CD4-positive, alpha-beta T cell (primary cell): ENCODE measurements at regions not wholly inside any gene's neighbourhood (a gene's known extent, or its start where the extent isn't known, plus 50 kb on each side); places are given as distances from the start of the nearest gene placed in this dataset.

Source experiments
- ATAC-seq: fragments of 200-7000 bp; cut with Tn5 transposase; one replicate; pipeline ENCODE4 v1.10.0; 2022; ENCODE audit warnings: mild to moderate bottlenecking; ENCODE audit not compliant: poor library complexity
- CTCF ChIA-PET: fragments of 350-600 bp; sonication (Branson Sonifier 250); formaldehyde crosslinking; loops from one replicate; lab custom pipeline; 2021; ENCODE audit warnings: antibody characterized with exemption, inconsistent platforms; lab: Charles Lee
- POLR2A ChIA-PET: fragments of 350-600 bp; sonication (Branson Sonifier 250); formaldehyde crosslinking; loops from one replicate; lab custom pipeline; 2021; ENCODE audit warnings: antibody characterized with exemption, inconsistent platforms; lab: Charles Lee
- DNase-seq, 14 experiments: peaks; one replicate each; pipeline ENCODE4 v3.0.0-alpha.2; 2013 to 2020; ENCODE audit warnings: mixed read lengths in 2 of 14
- H3K27ac ChIP-seq, 2 donors: one replicate each; pipeline versions ENCODE4 v1.5.1 to v1.7.0; 2013; ENCODE audit warnings: low read length in 2 of 2, low read depth in 1 of 2, mild to moderate bottlenecking in 1 of 2
- H3K27me3 ChIP-seq, 2 experiments: 1 replicate in 1 of 2; 2 replicates in 1 of 2; pipeline versions ENCODE4 v1.6.1 to v1.7.0; 2013; ENCODE audit warnings: low read length in 2 of 2, control low read depth in 1 of 2, mild to moderate bottlenecking in 1 of 2, moderate library complexity in 1 of 2; ENCODE audit not compliant: insufficient read depth in 2 of 2, control insufficient read depth in 1 of 2
- H3K36me3 ChIP-seq: one replicate; pipeline ENCODE4 v1.6.1; 2013; ENCODE audit warnings: low read length, control low read depth; ENCODE audit not compliant: insufficient read depth
- H3K4me1 ChIP-seq: one replicate; pipeline ENCODE4 v1.6.1; 2013; ENCODE audit warnings: low read length, control low read depth; ENCODE audit not compliant: insufficient read depth
- H3K4me3 ChIP-seq: one replicate; pipeline ENCODE4 v1.5.1; 2013; ENCODE audit warnings: mild to moderate bottlenecking, low read length, moderate library complexity
- H3K9me3 ChIP-seq, 2 experiments: 1 replicate in 1 of 2; 2 replicates in 1 of 2; pipeline versions ENCODE4 v1.6.1 to v1.7.0; 2013; ENCODE audit warnings: low read length in 2 of 2, mild to moderate bottlenecking in 2 of 2, control low read depth in 1 of 2, moderate library complexity in 1 of 2; ENCODE audit not compliant: control insufficient read depth in 1 of 2, insufficient read depth in 1 of 2
- H3K27ac Mint-ChIP-seq: one replicate; pipeline ENCODE4 v1.8.0; 2020; ENCODE audit warnings: mixed read lengths
- H3K27me3 Mint-ChIP-seq: one replicate; pipeline ENCODE4 v1.8.0; 2021; ENCODE audit warnings: mixed read lengths
- H3K36me3 Mint-ChIP-seq: one replicate; pipeline ENCODE4 v1.8.0; 2021; ENCODE audit warnings: low read depth, mixed read lengths
- H3K4me1 Mint-ChIP-seq: one replicate; pipeline ENCODE4 v1.8.0; 2021; ENCODE audit warnings: low read depth, mixed read lengths
- H3K4me3 Mint-ChIP-seq: one replicate; pipeline ENCODE4 v1.8.0; 2020; ENCODE audit warnings: mild to moderate bottlenecking, mixed read lengths
- H3K9me3 Mint-ChIP-seq: one replicate; pipeline ENCODE4 v1.8.0; 2020; ENCODE audit warnings: mixed read lengths
- intact Hi-C, 2 experiments: fragments of 100-400 bp; cut with DNase I in 1 of 2; cut with micrococcal nuclease in 1 of 2; formaldehyde crosslinking; loops; one replicate each; pipeline versions ENCODE4 v1.15.1 to v1.9.0; 2023 to 2025; cut with DNase I, micrococcal nuclease
- TF ChIP-seq, protein P1 (sequence below): fragments of 200-600 bp; IDR thresholded peaks from one replicate; pipeline ENCODE4 v1.8.0; 2022; ENCODE audit warnings: antibody characterized with exemption, mild to moderate bottlenecking

- intact Hi-C loops, result no loop called here
- H3K36me3 ChIP-seq, result no peaks in the 10 kb centered on the region
- ChIA-PET POLR2A (no interaction called here), CTCF (no interaction called here)
- ATAC-seq (no peak), DNase-seq (no peak)
- H3K4me3 Mint-ChIP-seq, result no peak overlapping the region
- TF ChIP-seq, protein P1, sequence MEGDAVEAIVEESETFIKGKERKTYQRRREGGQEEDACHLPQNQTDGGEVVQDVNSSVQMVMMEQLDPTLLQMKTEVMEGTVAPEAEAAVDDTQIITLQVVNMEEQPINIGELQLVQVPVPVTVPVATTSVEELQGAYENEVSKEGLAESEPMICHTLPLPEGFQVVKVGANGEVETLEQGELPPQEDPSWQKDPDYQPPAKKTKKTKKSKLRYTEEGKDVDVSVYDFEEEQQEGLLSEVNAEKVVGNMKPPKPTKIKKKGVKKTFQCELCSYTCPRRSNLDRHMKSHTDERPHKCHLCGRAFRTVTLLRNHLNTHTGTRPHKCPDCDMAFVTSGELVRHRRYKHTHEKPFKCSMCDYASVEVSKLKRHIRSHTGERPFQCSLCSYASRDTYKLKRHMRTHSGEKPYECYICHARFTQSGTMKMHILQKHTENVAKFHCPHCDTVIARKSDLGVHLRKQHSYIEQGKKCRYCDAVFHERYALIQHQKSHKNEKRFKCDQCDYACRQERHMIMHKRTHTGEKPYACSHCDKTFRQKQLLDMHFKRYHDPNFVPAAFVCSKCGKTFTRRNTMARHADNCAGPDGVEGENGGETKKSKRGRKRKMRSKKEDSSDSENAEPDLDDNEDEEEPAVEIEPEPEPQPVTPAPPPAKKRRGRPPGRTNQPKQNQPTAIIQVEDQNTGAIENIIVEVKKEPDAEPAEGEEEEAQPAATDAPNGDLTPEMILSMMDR, result no peak
- peaks cover 0 to 9% of the 10 kb centered on the region in 2 experiments for H3K9me3 ChIP-seq
- peaks cover 12% of the 10 kb centered on the region for H3K4me1 Mint-ChIP-seq
- peaks cover 0 to 5% of the 10 kb centered on the region in 2 experiments for H3K27me3 ChIP-seq
- H3K4me1 ChIP-seq, result peaks cover 15% of the 10 kb centered on the region
- peaks cover 2% of the 10 kb centered on the region for H3K9me3 Mint-ChIP-seq
- peaks cover 8% of the 10 kb centered on the region for H3K27me3 Mint-ChIP-seq
- no peak overlapping the region for H3K27ac Mint-ChIP-seq
- H3K36me3 Mint-ChIP-seq, result no peaks in the 10 kb centered on the region
- H3K4me3 ChIP-seq, result no peak overlapping the region
- H3K27ac ChIP-seq, result no peak overlapping the region
These were observed 97.2 kb upstream of the MSX1 start for GRCh38 chr4:4762300-4762699.

- no peaks in the 10 kb centered on the region for H3K9me3 Mint-ChIP-seq
- Histone ChIP-seq H3K27me3 (peaks cover 0 to 5% of the 10 kb centered on the region in 2 experiments), H3K27ac (no peak overlapping the region), H3K4me3 (no peak overlapping the region), H3K4me1 (peaks cover 15% of the 10 kb centered on the region), H3K9me3 (peaks cover 0 to 9% of the 10 kb centered on the region in 2 experiments), H3K36me3 (no peaks in the 10 kb centered on the region)
- peaks cover 12% of the 10 kb centered on the region for H3K4me1 Mint-ChIP-seq
- ChIA-PET CTCF (no interaction called here), POLR2A (no interaction called here)
- intact Hi-C loops, result no loop called here
- no peak overlapping the region for H3K27ac Mint-ChIP-seq
- TF ChIP-seq, protein P1, result no peak
- H3K4me3 Mint-ChIP-seq, result no peak overlapping the region
- H3K36me3 Mint-ChIP-seq, result no peaks in the 10 kb centered on the region
- ATAC-seq (no peak), DNase-seq (no peak)
- H3K27me3 Mint-ChIP-seq, result peaks cover 8% of the 10 kb centered on the region
These were observed 98.1 kb upstream of the MSX1 start for GRCh38 chr4:4761128-4761982.

- Mint-ChIP-seq H3K4me3 (no peak overlapping the region), H3K27ac (no peak overlapping the region)
- CTCF ChIA-PET, result no interaction called here
These were observed 99.6 kb upstream of the MSX1 start for GRCh38 chr4:4759883-4760282.

More at GRCh38 chr4:4759883-4760282, 99.6 kb upstream of the MSX1 start:
- DNase-seq (no peak), ATAC-seq (no peak)
- POLR2A ChIA-PET, result no interaction called here
- Histone ChIP-seq H3K9me3 (peaks cover 0 to 4% of the 10 kb centered on the region in 2 experiments), H3K27ac (no peak overlapping the region), H3K4me1 (peaks cover 15% of the 10 kb centered on the region), H3K36me3 (no peaks in the 10 kb centered on the region), H3K27me3 (peaks cover 0 to 5% of the 10 kb centered on the region in 2 experiments), H3K4me3 (no peak overlapping the region)
- Mint-ChIP-seq H3K36me3 (no peaks in the 10 kb centered on the region), H3K4me1 (peaks cover 12% of the 10 kb centered on the region), H3K9me3 (no peaks in the 10 kb centered on the region), H3K27me3 (peaks cover 8% of the 10 kb centered on the region)
- intact Hi-C loops, result no loop called here
- TF ChIP-seq, protein P1, result no peak
